ENCODE measurements at regions not wholly inside any gene's neighbourhood (a gene's known extent, or its start where the extent isn't known, plus 50 kb on each side); places are given as distances from the start of the nearest gene placed in this dataset.
"Not testable (repeated sequence)": the region's sequence is repeated elsewhere in the genome, so short reads cannot be mapped to it uniquely, and the experiment has no call there.

DNA sequence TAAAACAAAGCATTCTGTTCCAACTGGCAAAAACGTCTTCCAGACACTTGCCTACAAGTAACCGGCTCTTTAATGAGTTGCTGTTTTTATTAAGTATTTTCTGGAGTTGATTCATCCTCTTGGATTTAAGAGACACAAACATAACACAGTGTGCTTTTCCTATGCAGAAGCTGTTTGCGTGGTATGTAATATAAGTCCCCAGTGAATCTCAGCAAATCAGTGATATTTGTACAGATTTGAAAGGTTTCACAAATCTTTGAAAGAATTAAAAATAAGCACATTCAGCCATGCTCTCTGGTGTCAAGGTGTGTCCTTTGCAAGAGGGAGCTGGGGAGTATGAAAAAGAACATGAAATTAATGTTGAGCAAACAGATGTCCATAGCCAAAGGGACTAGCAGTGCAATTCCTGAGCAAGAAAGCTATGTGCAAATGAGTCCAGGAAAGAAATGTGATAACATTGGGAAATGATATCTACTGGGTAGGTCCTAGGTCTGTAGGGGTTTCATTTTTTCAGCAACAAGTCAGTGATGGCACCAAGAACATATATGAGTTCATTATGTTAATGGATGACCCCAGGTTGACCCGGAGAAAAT, 170.1 kb upstream of the PHACTR1 start:
- no peak for DNase-seq (ENCODE audit: low spot score)

- no peak for DNase-seq (ENCODE audit: low spot score)
These were observed 168.0 kb upstream of the PHACTR1 start for GRCh38 chr6:12548526-12548925.

- DNase-seq (ENCODE audit: low spot score), result not testable (repeated sequence)
These were observed 167.1 kb upstream of the PHACTR1 start for GRCh38 chr6:12549445-12549844.

DNA sequence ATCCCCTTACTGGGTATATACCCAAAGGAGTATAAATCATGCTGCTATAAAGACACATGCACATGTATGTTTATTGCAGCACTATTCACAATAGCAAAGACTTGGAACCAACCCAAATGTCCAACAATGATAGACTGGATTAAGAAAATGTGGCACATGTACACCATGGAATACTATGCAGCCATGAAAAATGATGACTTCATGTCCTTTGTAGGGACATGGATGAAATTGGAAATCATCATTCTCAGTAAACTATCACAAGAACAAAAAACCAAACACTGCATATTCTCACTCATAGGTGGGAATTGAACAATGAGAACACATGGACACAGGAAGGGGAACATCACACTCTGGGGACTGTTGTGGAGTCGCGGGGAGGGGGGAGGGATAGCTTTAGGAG, 161.7 kb upstream of the PHACTR1 start:
- DNase-seq (ENCODE audit: low spot score), result not testable (repeated sequence)

- DNase-seq (ENCODE audit: low spot score), result no peak
These were observed 161.3 kb upstream of the PHACTR1 start for GRCh38 chr6:12555267-12555666.

- no peak for DNase-seq (ENCODE audit: low spot score)
These were observed 160.8 kb upstream of the PHACTR1 start for GRCh38 chr6:12555781-12556180.

DNA sequence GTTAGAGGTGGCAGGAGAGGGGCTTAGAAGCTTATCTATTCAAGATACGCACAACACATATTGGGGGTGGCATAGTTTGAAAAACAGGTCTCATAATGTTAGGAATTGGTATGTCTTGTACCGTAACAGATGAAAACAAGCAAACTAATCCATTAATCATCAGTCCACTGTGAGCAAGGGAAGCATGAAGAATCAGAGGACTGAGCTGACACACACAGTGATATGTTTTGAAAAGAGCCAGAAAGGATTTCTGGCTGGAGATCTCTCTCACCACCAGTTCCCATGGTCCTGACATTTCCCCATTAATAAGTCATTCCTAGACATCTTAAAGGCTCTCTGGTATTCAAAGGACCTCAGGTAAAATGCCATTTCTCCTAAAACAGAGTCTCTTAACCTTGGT, 158.8 kb upstream of the PHACTR1 start:
- DNase-seq (ENCODE audit: low spot score), result no peak

DNA sequence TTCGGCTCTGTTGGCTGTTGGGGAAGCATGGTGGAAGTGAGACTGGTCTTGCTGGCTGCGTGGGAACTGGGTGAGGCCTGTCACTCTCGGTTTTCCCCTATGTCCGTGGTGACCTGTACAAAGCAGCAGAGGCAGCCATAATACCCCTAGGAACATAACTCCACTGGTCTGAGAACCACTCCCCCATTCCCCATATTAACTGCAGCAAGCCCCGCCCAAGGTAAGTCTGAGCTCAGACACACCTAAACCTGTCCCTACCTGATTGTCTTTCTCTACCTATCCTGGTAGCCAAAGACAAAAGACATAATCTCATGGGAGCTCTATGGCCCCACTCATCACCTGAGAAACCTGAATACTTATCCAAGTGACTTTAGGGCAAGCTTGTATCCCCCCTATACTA, 156.3 kb upstream of the PHACTR1 start:
- DNase-seq (ENCODE audit: low spot score), result no peak

DNA sequence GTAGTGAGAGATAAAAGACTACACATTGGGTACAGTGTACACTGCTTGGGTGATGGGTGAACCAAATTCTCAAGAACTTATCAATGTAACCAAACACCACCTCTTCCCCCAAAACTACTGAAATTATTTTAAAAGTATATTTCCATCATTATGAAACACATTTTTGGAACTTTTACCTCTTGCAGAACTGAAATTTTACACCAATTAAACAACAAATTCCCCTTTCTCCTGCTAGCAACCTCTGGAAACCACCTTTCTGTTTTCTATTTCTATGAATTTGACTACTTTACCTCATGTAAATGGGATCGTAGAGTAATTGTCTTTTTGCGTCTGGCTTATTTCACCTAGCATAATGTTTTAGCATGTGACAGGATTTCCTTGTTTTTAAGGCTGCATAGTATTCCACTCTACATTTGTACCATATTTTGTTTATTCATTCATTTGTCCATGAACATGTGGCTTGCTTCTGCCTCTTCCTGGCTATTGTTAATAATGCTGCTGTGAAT, 149.9 kb upstream of the PHACTR1 start:
- no peak for DNase-seq (ENCODE audit: low spot score)

DNA sequence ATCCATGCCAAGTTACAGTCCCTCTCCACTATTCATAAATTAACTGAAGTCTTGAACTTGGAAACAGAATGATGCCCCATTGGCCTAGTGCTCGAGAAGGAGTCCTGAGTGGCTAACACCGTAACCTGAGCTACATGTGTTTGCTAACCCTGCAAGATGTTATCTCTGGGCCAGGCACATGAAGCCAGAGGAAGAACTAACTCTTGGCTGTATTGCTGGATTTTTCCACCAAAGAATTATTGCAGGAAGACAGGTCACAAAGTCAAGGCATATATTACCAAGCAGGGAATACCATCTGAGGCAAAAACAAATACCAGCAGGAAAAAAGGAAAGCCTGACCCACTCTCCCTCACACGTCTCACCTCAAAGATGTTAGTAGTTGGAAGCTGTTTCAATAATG, 148.9 kb upstream of the PHACTR1 start:
- no peak for DNase-seq (ENCODE audit: low spot score)

DNA sequence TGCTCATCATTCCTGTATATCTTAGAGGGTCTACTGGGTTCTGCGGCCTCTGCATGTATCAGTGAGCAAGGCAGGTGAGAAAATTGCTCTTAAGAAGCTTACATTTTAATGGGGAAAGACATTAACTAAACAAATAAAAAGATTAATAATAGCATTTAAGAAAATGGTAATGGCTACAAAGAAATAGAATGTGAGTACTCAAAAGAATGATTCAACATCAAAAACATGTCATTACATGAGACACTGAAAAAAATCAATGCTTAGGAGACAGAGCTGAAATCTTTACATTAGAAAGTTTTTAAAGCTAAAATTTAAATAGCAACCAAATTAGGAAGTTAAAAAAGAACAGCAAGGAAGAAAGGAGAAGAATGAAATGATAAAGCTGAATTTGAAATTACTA, 146.9 kb upstream of the PHACTR1 start:
- no peak for DNase-seq (ENCODE audit: low spot score)

- peak; percentile 39 for DNase-seq (ENCODE audit: low spot score)
These were observed 146.0 kb upstream of the PHACTR1 start for GRCh38 chr6:12570461-12571030.

- DNase-seq (ENCODE audit: low spot score), result no peak
These were observed 143.4 kb upstream of the PHACTR1 start for GRCh38 chr6:12572896-12573827.

DNA sequence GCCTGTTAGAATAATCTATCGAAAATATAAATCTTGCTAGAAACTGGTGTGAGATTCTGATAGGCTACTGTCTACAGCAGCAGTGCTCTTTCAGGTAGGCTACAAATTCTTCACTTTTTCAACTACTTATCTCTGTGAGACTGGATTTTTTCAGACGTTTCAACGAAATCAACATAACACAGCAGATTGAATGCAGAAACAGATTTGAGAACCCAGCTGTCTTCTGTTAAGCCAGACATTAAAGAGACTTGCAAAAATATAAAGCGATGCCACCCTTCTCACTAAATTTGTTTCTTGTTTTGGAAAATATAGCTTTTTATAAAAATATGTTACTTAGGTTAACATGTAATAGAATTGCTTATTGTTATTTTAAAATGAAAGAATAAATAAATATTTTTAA, 140.6 kb upstream of the PHACTR1 start:
- no peak for DNase-seq (ENCODE audit: low spot score)

- DNase-seq (ENCODE audit: low spot score), result no peak
These were observed 140.2 kb upstream of the PHACTR1 start for GRCh38 chr6:12576389-12576788.

DNA sequence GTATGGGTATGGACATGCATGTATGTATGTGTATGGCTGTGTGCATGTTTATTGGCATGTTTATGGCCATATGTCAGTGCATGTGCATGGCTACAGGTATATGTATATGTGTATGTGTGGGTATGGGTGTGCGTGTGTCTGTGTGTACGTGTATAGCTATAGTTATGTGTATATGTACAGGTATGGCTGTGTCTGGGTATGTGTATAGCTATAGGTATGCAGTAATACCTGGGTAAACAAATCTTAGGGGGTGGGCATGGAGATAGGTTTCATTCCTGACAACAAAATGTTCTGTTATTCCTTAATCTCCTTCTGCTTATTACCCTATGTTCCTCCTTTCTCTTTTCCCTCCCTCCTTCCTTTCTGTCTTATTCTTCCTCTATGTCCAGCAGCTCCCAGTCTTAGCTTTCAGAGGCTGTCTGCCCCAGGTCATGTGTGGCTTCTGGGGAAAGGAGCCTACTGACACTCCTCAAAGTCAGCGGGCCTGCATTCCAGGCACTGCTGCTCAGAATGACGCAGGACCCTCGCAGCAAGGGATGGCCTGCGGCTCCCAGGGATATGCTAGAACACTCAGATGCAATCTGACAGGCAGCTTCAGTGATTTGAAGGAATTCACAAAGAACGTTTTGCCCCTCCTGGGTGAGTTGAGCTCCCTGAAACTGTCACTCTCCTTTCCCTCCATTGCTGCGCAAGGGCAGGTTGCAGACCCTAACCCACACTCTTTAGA, 139.3 kb upstream of the PHACTR1 start:
- DNase-seq (ENCODE audit: low spot score), result no peak

- DNase-seq (ENCODE audit: low spot score), result no peak
These were observed 138.5 kb upstream of the PHACTR1 start for GRCh38 chr6:12578097-12578496.

- DNase-seq (ENCODE audit: low spot score), result no peak
These were observed 137.8 kb upstream of the PHACTR1 start for GRCh38 chr6:12578751-12579150.

DNA sequence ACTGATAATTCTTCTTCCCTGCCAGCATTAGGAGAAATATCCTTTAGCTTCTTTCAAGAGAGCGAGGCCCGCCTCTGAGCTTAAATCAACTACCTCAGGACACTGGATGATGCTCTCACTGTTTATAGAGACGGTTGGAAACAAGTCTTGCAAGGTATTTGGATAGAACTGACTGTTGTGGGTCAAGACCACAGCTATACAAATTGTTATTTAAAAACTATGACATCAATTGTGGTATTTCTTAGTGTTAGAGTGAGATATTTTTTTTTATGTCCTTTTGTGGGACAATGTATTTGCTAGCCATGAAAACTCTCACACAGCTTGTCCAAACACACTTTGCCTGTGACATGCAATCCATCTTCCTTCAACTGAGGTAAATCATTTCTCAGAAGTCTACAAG, 136.3 kb upstream of the PHACTR1 start:
- DNase-seq (ENCODE audit: low spot score), result no peak

GRCh38 chr6:12582421-12583110, 134.0 kb upstream of the PHACTR1 start:
- DNase-seq (ENCODE audit: low spot score), result no peak

- DNase-seq (ENCODE audit: low spot score), result no peak
These were observed 131.7 kb upstream of the PHACTR1 start for GRCh38 chr6:12584631-12585405.
